GM12878 (cell line): ENCODE measurements at regions not wholly inside any gene's neighbourhood (a gene's known extent, or its start where the extent isn't known, plus 50 kb on each side); places are given as distances from the start of the nearest gene placed in this dataset.

ENCODE experiments used
- ATAC-seq: fragments of 200-7000 bp; cut with Tn5 transposase; 3 replicates; pipeline ENCODE4 v1.9.1; 2020; ENCODE audit warnings: mild to moderate bottlenecking, moderate library complexity
- BruUV-seq: library from RNA; stranded (reverse); fragments of 400-500 nt; replicated peaks from 2 replicates; lab custom pipeline; 2021; lab: Mats Ljungman, UMichigan
- CTCF ChIA-PET: fragments of 300-600 bp; sonication (Branson Sonifier 250); formaldehyde crosslinking; extraction: SDS; loops from one replicate; lab custom pipeline; 2021; ENCODE audit warnings: inconsistent platforms; lab: Yijun Ruan, JAX
- POLR2A ChIA-PET: fragments of 350-600 bp; formaldehyde crosslinking; extraction: SDS; loops from one replicate; lab custom pipeline; 2021; ENCODE audit warnings: inconsistent platforms; lab: Charles Lee
- RAD21 ChIA-PET: fragments of 300-600 bp; sonication (Branson Sonifier 250); formaldehyde crosslinking; loops from one replicate; lab custom pipeline; 2023; ENCODE audit warnings: antibody characterized with exemption; ENCODE audit not compliant: unreplicated experiment; lab: Charles Lee
- SMC1A ChIA-PET: fragments of 300-600 bp; sonication (Branson Sonifier 250); formaldehyde crosslinking; loops from one replicate; lab custom pipeline; 2023; ENCODE audit not compliant: unreplicated experiment, uncharacterized antibody; lab: Charles Lee
- DNase-seq: peaks from one replicate; pipeline ENCODE4 v3.0.0-alpha.2; 2011; ENCODE audit warnings: low read depth, low spot score
- FAIRE-seq: peaks from 3 replicates; lab custom pipeline; 2011; peaks lifted over from hg19 to GRCh38; lab: Jason Lieb, UNC
- H2AFZ ChIP-seq: 2 replicates; pipeline ENCODE4 v1.6.0; 2011; ENCODE audit warnings: low read depth, low read length, control low read depth; ENCODE audit not compliant: control insufficient read depth
- H3K27ac ChIP-seq: 2 replicates; pipeline ENCODE4 v1.5.1; 2011; ENCODE audit warnings: control low read depth; ENCODE audit not compliant: control insufficient read depth, insufficient read depth
- H3K27me3 ChIP-seq, 2 experiments: replicated peaks in 1 of 2; 2 replicates each; pipeline versions ENCODE4 v1.6.0 to v1.6.1; 2011; ENCODE audit warnings: low read length in 1 of 2; ENCODE audit not compliant: control insufficient read depth in 2 of 2, insufficient read depth in 2 of 2
- H3K36me3 ChIP-seq, 2 experiments: 2 replicates each; pipeline ENCODE4 v1.5.1; 2011; ENCODE audit warnings: low read length in 1 of 2; ENCODE audit not compliant: control insufficient read depth in 2 of 2, insufficient read depth in 2 of 2
- H3K4me1 ChIP-seq: 2 replicates; pipeline ENCODE4 v1.6.1; 2011; ENCODE audit warnings: mild to moderate bottlenecking, low read length, moderate library complexity, mixed read lengths; ENCODE audit not compliant: control insufficient read depth, insufficient read depth
- H3K4me2 ChIP-seq: 2 replicates; pipeline ENCODE4 v1.6.0; 2011; ENCODE audit warnings: control low read depth; ENCODE audit not compliant: control insufficient read depth, insufficient read depth
- H3K4me3 ChIP-seq: fragments of 200-600 bp; sonication (generic); 2 replicates; pipeline ENCODE4 v1.5.1; 2016
- H3K79me2 ChIP-seq: 2 replicates; pipeline ENCODE4 v1.6.0; 2011; ENCODE audit warnings: low read length; ENCODE audit not compliant: control insufficient read depth, insufficient read depth
- H3K9ac ChIP-seq: 2 replicates; pipeline ENCODE4 v1.8.0; 2011; ENCODE audit warnings: low read length, control low read depth, mixed read lengths; ENCODE audit not compliant: control insufficient read depth, insufficient read depth
- H3K9me3 ChIP-seq: replicated peaks from 3 replicates; pipeline ENCODE4 v1.5.1; 2011; ENCODE audit warnings: mild to moderate bottlenecking, low read length; ENCODE audit not compliant: control insufficient read depth, insufficient read depth
- H4K20me1 ChIP-seq: 2 replicates; pipeline ENCODE4 v1.6.0; 2011; ENCODE audit not compliant: control insufficient read depth, insufficient read depth
- ATF2 ChIP-seq: IDR thresholded peaks from 2 replicates; pipeline ENCODE4 v1.6.1; 2012; ENCODE audit warnings: low read length, inconsistent platforms
- GABPA ChIP-seq: IDR thresholded peaks from 2 replicates; pipeline ENCODE4 v1.6.1; 2014; ENCODE audit warnings: antibody characterized with exemption, low read depth, mild to moderate bottlenecking, inconsistent platforms
- NR2F1 ChIP-seq: fragments of 450-650 bp; conservative IDR thresholded peaks from 2 replicates; pipeline ENCODE4 v1.6.1; 2017; ENCODE audit warnings: mild to moderate bottlenecking
- PBX3 ChIP-seq: IDR thresholded peaks from 2 replicates; pipeline ENCODE4 v1.6.1; 2011; ENCODE audit warnings: mild to moderate bottlenecking, low read depth, low read length, moderate library complexity; ENCODE audit not compliant: insufficient replicate concordance
- WGBS: methylation state at CpG from one replicate; pipeline ENCODE4 v1.1.6; 2016; ENCODE audit warnings: low lambda C conversion rate; ENCODE audit not compliant: insufficient replicate concordance, insufficient coverage; ENCODE audit errors: missing lambda C conversion rate; 5-methylcytosine and 5-hydroxymethylcytosine counted together
- in situ Hi-C: fragments of 300-500 bp; cut with MboI; formaldehyde crosslinking; loops from 9 replicates; pipeline ENCODE4 v1.14.3; 2018; ENCODE audit warnings: mixed read lengths
- intact Hi-C: fragments of 100-400 bp; cut with micrococcal nuclease; formaldehyde crosslinking; loops from one replicate; pipeline ENCODE4 v1.14.2; 2022; ENCODE audit not compliant: unreplicated experiment

- Histone ChIP-seq H3K27ac (no peak overlapping the region), H3K9me3 (no peaks in the 10 kb centered on the region; the same call in 1 of the 3 replicates), H3K79me2 (no peaks in the 10 kb centered on the region), H3K27me3 (no peaks in the 10 kb centered on the region; a peak in 1 of 4 replicates), H3K4me1 (no peaks in the 10 kb centered on the region), H3K4me3 (no peak overlapping the region), H2AFZ (no peak overlapping the region), H3K4me2 (no peak overlapping the region), H3K36me3 (no peaks in the 10 kb centered on the region), H3K9ac (no peak overlapping the region), H4K20me1 (no peaks in the 10 kb centered on the region)
- WGBS, result 0% methylated on average over 2 of the region's 2 CpGs
- in situ Hi-C loops (no loop called here), intact Hi-C loops (no loop called here)
- ChIA-PET SMC1A (no interaction called here), CTCF (no interaction called here), POLR2A (no interaction called here), RAD21 (no interaction called here)
- no peak for TF ChIP-seq PBX3
- no peak for TF ChIP-seq NR2F1
- TF ChIP-seq ATF2, result no peak
- TF ChIP-seq GABPA, result no peak
- FAIRE-seq (no peak), ATAC-seq (no peak), DNase-seq (no peak)
- BruUV-seq, result no TSS peak
These were observed 110.5 kb upstream of the RAI14 start for GRCh38 chr5:34545626-34546025.
